ENCODE measurements at regions not wholly inside any gene's neighbourhood (a gene's known extent, or its start where the extent isn't known, plus 50 kb on each side); places are given as distances from the start of the nearest gene placed in this dataset.

GRCh38 chr2:234292205-234292961, 204.5 kb downstream of the ARL4C start:
- Histone ChIP-seq H3K4me2 (ENCODE audit: insufficient read depth, low read length) (no peak overlapping the region), H3K27ac (ENCODE audit: insufficient read depth, low read depth, low read length) (peak overlapping the region; percentile 48), H3K9me1 (replicated peaks; ENCODE audit: control insufficient read depth, extremely low read depth, insufficient read depth, low read length) (no peaks in the 10 kb centered on the region), H3K9ac (replicated peaks; ENCODE audit: extremely low read depth, insufficient read depth, low read length) (peak overlapping the region; percentile 14), H3K36me3 (ENCODE audit: control insufficient read depth in 2 of 2, extremely low read depth in 1 of 2, insufficient read depth in 2 of 2, low read length in 2 of 2) (no peaks in the 10 kb centered on the region), H2AFZ (ENCODE audit: low read depth, low read length) (no peak overlapping the region), H3K4me1 (ENCODE audit: control insufficient read depth, extremely low read depth, insufficient read depth, low read length) (peaks cover 27% of the 10 kb centered on the region), H3K27me3 (ENCODE audit: control insufficient read depth in 2 of 2, insufficient read depth in 2 of 2, low read length in 2 of 2) (no peaks in the 10 kb centered on the region), H3K79me2 (ENCODE audit: control insufficient read depth, insufficient read depth, low read length) (no peaks in the 10 kb centered on the region), H4K20me1 (replicated peaks; ENCODE audit: control insufficient read depth, extremely low read depth, insufficient read depth, low read length) (no peaks in the 10 kb centered on the region), H3K4me3 (replicated peaks in 1 of 3; ENCODE audit: insufficient read depth in 1 of 3, low read depth in 1 of 3, low read length in 3 of 3) (no peak overlapping the region), H3K9me3 (replicated peaks; ENCODE audit: control insufficient read depth, insufficient read depth, low read length) (no peaks in the 10 kb centered on the region)
- intact Hi-C loops (cut with micrococcal nuclease) (loop anchor here (1.0 kb wide), 3 partner anchors 34 to 130 kb away; no protein-coding TSS in a partner anchor), dilution Hi-C loops (cut with MboI; ENCODE audit: extremely low pct_ligation_motif_present, low sequenced_read_pairs) (no loop called here)
- DNase-seq (ENCODE audit: low read depth, low spot score) (peak; percentile 5), FAIRE-seq (peak; percentile 67)
- POLR2A ChIA-PET: no interaction called here
- TF ChIP-seq GATA2 (IDR thresholded peaks at IDR 0.05; ENCODE audit: insufficient read depth, insufficient read length, low read depth, low read length) (no peak), CTCF (IDR thresholded peaks at IDR 0.05; ENCODE audit: extremely low read depth in 1 of 2, insufficient read depth in 1 of 2, low read depth in 1 of 2, low read length in 2 of 2) (no peak), POLR2AphosphoS5 (IDR thresholded peaks at IDR 0.05; ENCODE audit: insufficient read depth, low read depth, low read length) (no peak), JUN (IDR thresholded peaks at IDR 0.05; ENCODE audit: borderline replicate concordance, insufficient read depth, insufficient read length, low read depth) (no peak), POLR2A (IDR thresholded peaks at IDR 0.05; ENCODE audit: low read depth, low read length) (no peak), EZH2 (IDR thresholded peaks at IDR 0.05; ENCODE audit: borderline replicate concordance, low read depth, low read length, severe bottlenecking) (no peak), MYC (IDR thresholded peaks at IDR 0.05; ENCODE audit: low read depth, low read length) (no peak), FOS (IDR thresholded peaks at IDR 0.05; ENCODE audit: borderline replicate concordance, insufficient read depth, low read length) (no peak), MAX (IDR thresholded peaks at IDR 0.05; ENCODE audit: insufficient read depth, insufficient read length) (no peak)
- CTCF ChIA-PET: interaction anchor here (0.7 to 6.8 kb wide), 6 partner anchors 156 to 318 kb away, joined by 3 to 81 read pairs (median 38); partner anchors contain the start of gene ARL4C
- BruUV-seq (replicated peaks): TSS peak; percentile 28
